OCI-LY3 (cell line): ENCODE measurements at regions not wholly inside any gene's neighbourhood (a gene's known extent, or its start where the extent isn't known, plus 50 kb on each side); places are given as distances from the start of the nearest gene placed in this dataset.

Experiments used
- CTCF ChIP-seq: fragments of 200-600, 300-600 bp; sonication (generic); IDR thresholded peaks from 2 replicates; pipeline ENCODE4 v1.5.1; 2014; ENCODE audit warnings: antibody characterized with exemption, low read length, low read depth
- EZH2phosphoT487 ChIP-seq: fragments of 200-600 bp; shearing (Covaris generic); IDR thresholded peaks from 2 replicates; pipeline ENCODE4 v1.6.1; 2018; ENCODE audit warnings: antibody characterized with exemption, mixed run types, low read depth

- TF ChIP-seq CTCF (no peak), EZH2phosphoT487 (no peak)
Observed at GRCh38 chr13:56283262-56283828, 857.4 kb upstream of the PRR20A start.
